ENCODE measurements at regions not wholly inside any gene's neighbourhood (a gene's known extent, or its start where the extent isn't known, plus 50 kb on each side); places are given as distances from the start of the nearest gene placed in this dataset.

DNA sequence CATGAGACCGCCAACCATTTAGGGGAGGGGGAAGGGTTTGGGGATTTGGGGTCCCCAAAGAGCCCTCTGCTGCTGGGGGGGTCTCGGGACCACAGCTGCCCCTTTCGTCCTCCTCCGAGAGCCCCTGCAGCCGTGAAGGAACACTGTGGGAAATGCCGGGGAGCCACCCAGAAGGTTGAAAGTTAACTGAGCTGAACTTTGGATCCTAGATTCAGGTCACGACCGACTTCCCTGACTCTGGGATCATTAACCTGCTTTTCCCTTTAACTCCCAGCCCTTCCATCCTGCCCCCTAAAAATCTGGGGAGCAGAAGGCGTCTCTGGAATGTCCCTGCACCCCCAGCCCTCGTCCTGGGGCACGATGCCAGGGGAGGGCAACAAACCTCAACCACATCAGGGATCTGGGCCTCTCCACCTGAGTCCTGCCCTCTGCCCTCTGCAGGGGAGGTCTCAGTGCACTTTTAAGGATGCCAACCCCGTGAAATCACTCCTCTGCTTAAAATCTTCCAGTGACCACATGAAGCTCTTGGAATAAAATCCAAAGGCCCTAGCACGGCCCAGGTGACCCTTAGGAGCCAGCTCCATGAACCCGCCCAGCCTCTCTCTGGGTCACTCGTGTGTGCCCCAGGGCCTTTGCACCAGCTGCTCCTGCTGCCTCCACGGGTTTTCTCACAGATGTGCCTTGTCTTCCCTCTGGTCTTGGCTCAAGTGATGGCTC, 95.0 kb downstream of the RFLNA start:
- no peaks in the 10 kb centered on the region for H3K9me3 ChIP-seq (ENCODE audit: insufficient read depth, low read depth, low read length)
- H3K9ac ChIP-seq (ENCODE audit: low read depth, low read length, poor library complexity, severe bottlenecking), result no peak overlapping the region
- H3K4me3 ChIP-seq (ENCODE audit: low read length, poor library complexity, severe bottlenecking), result no peak overlapping the region
- H3K9me2 ChIP-seq (replicated peaks; ENCODE audit: low read depth, low read length), result no peaks in the 10 kb centered on the region
- TF ChIP-seq, protein P1, sequence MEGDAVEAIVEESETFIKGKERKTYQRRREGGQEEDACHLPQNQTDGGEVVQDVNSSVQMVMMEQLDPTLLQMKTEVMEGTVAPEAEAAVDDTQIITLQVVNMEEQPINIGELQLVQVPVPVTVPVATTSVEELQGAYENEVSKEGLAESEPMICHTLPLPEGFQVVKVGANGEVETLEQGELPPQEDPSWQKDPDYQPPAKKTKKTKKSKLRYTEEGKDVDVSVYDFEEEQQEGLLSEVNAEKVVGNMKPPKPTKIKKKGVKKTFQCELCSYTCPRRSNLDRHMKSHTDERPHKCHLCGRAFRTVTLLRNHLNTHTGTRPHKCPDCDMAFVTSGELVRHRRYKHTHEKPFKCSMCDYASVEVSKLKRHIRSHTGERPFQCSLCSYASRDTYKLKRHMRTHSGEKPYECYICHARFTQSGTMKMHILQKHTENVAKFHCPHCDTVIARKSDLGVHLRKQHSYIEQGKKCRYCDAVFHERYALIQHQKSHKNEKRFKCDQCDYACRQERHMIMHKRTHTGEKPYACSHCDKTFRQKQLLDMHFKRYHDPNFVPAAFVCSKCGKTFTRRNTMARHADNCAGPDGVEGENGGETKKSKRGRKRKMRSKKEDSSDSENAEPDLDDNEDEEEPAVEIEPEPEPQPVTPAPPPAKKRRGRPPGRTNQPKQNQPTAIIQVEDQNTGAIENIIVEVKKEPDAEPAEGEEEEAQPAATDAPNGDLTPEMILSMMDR (conservative IDR thresholded peaks at IDR 0.05; ENCODE audit: low read length), result no peak
- no peak for TF ChIP-seq EZH2phosphoT487 (IDR thresholded peaks at IDR 0.05; ENCODE audit: borderline replicate concordance)
- no peaks in the 10 kb centered on the region for H3K27me3 ChIP-seq (ENCODE audit: insufficient read depth, low read length, poor library complexity, severe bottlenecking)
- H4K20me1 ChIP-seq (ENCODE audit: insufficient read depth, low read length, poor library complexity, severe bottlenecking), result peaks cover 3% of the 10 kb centered on the region
- no peaks in the 10 kb centered on the region for H3K79me2 ChIP-seq (ENCODE audit: insufficient read depth, low read length)
- no peak overlapping the region for H3K4me2 ChIP-seq (ENCODE audit: low read depth, low read length, poor library complexity, severe bottlenecking)
- peaks cover 34% of the 10 kb centered on the region; the same call in 1 of the 2 replicates for H3K36me3 ChIP-seq (ENCODE audit: insufficient read depth, low read length)
- H3K4me1 ChIP-seq (ENCODE audit: insufficient read depth, low read length, poor library complexity, severe bottlenecking), result no peaks in the 10 kb centered on the region
- no peaks in the 10 kb centered on the region for H3F3A ChIP-seq (ENCODE audit: low read depth)
- no peak overlapping the region for H2AFZ ChIP-seq (ENCODE audit: low read length)

DNA sequence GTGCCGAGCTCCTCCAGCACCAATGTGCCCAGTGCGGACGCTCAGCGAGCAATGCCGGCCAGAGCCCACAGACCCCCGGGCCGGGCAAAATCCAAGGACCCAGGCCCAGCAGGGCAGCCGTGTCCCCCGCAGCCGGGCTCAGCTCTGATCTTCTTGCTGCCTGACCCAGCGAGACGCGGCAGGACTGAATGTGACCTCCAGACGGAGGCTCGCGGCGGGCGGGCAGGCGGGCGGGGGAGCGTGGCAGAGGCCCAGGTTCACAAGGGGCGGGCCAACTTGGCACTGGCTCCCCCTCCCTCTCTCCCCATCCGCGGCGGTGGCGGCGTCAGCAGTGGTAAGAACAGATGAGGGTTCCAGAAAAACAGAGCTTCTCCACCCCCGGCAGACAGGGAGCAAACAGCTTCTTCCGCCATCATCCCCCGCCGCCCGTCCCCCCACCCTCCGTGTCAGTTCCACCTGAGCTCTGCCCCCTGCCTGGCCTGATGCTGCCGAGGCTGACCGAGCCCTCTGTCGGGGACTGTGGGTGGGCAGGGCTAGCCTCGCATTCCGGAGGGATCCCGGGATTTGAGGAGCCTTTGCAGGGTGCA, 94.3 kb downstream of the RFLNA start:
- Histone ChIP-seq H3K79me2 (ENCODE audit: insufficient read depth, low read length) (no peaks in the 10 kb centered on the region), H4K20me1 (ENCODE audit: insufficient read depth, low read length, poor library complexity, severe bottlenecking) (peaks cover under 1% of the 10 kb centered on the region), H3K4me2 (ENCODE audit: low read depth, low read length, poor library complexity, severe bottlenecking) (no peak overlapping the region), H3K9me3 (ENCODE audit: insufficient read depth, low read depth, low read length) (no peaks in the 10 kb centered on the region), H3K9ac (ENCODE audit: low read depth, low read length, poor library complexity, severe bottlenecking) (no peak overlapping the region), H3K36me3 (ENCODE audit: insufficient read depth, low read length) (peaks cover 34% of the 10 kb centered on the region; the same call in 1 of the 2 replicates), H3K4me3 (ENCODE audit: low read length, poor library complexity, severe bottlenecking) (no peak overlapping the region), H2AFZ (ENCODE audit: low read length) (no peak overlapping the region), H3K9me2 (replicated peaks; ENCODE audit: low read depth, low read length) (no peaks in the 10 kb centered on the region), H3K27me3 (ENCODE audit: insufficient read depth, low read length, poor library complexity, severe bottlenecking) (no peaks in the 10 kb centered on the region), H3F3A (ENCODE audit: low read depth) (no peaks in the 10 kb centered on the region), H3K4me1 (ENCODE audit: insufficient read depth, low read length, poor library complexity, severe bottlenecking) (no peaks in the 10 kb centered on the region)
- TF ChIP-seq EZH2phosphoT487 (IDR thresholded peaks at IDR 0.05; ENCODE audit: borderline replicate concordance), result no peak
- TF ChIP-seq, protein P1 (conservative IDR thresholded peaks at IDR 0.05; ENCODE audit: low read length), result no peak

DNA sequence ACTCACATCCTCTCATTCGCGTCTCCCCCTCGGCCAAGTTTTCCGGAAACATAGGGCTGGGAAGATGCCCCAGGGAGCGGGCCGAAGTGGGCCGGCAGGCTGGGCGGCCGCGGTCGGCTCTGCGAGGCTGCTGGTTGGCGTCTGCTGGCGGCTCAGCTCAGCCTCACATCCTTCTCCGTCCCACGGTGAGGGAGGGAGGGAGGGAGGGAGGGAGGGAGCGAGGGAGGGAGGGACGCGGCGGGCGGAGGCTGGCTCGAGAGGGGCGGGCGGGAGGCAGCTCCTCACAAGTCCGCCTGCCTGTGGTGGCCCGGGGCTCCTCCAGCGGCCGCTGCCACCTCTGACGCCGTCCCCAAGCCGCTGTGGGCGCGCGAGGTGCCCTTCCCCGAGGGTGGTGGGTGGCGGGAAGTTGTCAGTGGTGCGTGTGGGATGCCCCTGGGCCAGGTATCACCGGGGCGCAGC, 93.8 kb downstream of the RFLNA start:
- Histone ChIP-seq H3K9ac (ENCODE audit: low read depth, low read length, poor library complexity, severe bottlenecking) (no peak overlapping the region), H3K36me3 (ENCODE audit: insufficient read depth, low read length) (peaks cover 34% of the 10 kb centered on the region; the same call in 1 of the 2 replicates), H4K20me1 (ENCODE audit: insufficient read depth, low read length, poor library complexity, severe bottlenecking) (no peaks in the 10 kb centered on the region), H3K4me1 (ENCODE audit: insufficient read depth, low read length, poor library complexity, severe bottlenecking) (no peaks in the 10 kb centered on the region), H3K4me3 (ENCODE audit: low read length, poor library complexity, severe bottlenecking) (no peak overlapping the region), H3K27me3 (ENCODE audit: insufficient read depth, low read length, poor library complexity, severe bottlenecking) (no peaks in the 10 kb centered on the region), H2AFZ (ENCODE audit: low read length) (no peak overlapping the region), H3K9me3 (ENCODE audit: insufficient read depth, low read depth, low read length) (no peaks in the 10 kb centered on the region), H3F3A (ENCODE audit: low read depth) (no peaks in the 10 kb centered on the region), H3K9me2 (replicated peaks; ENCODE audit: low read depth, low read length) (no peaks in the 10 kb centered on the region), H3K4me2 (ENCODE audit: low read depth, low read length, poor library complexity, severe bottlenecking) (no peak overlapping the region), H3K79me2 (ENCODE audit: insufficient read depth, low read length) (no peaks in the 10 kb centered on the region)
- TF ChIP-seq EZH2phosphoT487 (IDR thresholded peaks at IDR 0.05; ENCODE audit: borderline replicate concordance), result no peak
- TF ChIP-seq, protein P1 (conservative IDR thresholded peaks at IDR 0.05; ENCODE audit: low read length), result no peak

Measured in Loucy (cell line).